GM21737 (cell line): ENCODE measurements at regions not wholly inside any gene's neighbourhood (a gene's known extent, or its start where the extent isn't known, plus 50 kb on each side); places are given as distances from the start of the nearest gene placed in this dataset.

ENCODE experiments used
- ATAC-seq: cut with Tn5 transposase; IDR thresholded peaks from one replicate; pipeline ENCODE4 v1.9.1; 2021; ENCODE audit warnings: mild to moderate bottlenecking, moderate library complexity; ENCODE audit not compliant: unreplicated experiment

DNA sequence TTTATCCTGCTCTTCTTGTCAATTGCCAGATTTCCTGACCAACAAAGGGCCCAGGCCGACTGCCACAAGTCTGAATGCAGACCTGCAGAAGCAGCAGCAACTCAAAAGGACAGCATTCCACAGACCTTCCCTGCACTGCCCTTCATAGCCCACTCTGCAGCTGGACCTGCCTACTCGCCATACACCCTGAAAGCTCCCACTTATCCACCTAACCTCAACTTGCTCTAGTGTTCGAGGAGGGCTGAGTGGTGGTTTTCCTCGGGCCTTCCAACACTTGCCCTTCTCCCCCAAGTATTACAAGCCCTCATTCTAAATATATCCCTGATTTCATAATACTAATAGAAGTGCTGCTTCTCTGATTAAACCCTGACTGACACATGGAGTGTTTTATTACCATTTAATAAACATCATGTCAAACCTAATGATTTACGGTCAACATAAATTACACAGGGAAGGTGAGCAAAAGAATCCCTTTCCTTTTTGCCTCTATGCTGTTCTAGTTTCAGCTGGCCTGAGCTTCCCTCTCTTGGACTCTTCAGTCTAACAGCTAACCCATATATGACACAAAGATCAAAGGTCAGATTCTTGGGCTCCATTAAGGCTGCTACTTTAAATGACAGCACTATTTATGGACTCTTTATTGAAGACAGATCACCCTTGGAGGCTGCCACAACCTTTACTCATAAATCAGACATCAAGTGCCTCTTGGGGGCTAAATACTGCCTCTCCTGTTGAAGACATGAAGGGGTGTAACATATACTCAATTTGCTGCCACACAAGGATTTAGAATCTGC lies 1546.9 kb upstream of the TMEM132C start:
- no peak for ATAC-seq

DNA sequence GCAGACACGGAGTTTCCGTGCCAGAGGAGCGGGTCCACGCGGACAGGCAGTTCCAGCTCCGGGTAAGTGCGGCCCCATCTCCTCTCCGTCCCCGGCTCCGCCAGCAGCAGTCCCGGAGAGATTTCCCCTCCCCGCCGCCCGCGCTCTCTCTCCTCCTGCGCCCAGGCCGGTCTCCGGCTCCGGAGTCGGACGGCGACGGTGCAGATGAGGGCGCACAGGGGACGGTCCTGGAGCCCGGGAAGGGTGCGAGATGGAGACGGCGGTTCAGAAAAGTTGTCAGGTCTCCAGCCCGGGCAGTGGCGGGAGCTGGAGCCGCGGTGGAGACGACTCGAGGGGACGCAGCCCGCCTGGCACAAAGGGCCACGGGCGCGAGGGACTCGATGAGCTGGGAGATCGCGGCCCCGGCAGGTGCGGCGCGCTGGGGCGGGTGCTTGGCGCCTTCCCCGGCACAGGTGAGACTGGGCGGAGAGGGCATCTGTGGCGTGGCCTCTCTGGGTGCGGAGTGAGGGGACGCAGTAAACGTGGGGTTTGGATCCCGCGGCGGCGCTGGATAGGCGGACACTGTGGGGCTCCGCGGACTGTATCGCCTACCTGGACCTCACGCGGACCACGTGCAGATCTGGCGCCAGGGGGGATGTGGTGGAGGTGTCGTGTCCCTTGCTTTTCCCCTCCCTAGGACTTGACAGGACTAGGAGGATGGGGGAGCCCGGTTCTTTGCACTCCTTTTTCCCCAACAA lies 1540.3 kb upstream of the TMEM132C start:
- ATAC-seq, result no peak

DNA sequence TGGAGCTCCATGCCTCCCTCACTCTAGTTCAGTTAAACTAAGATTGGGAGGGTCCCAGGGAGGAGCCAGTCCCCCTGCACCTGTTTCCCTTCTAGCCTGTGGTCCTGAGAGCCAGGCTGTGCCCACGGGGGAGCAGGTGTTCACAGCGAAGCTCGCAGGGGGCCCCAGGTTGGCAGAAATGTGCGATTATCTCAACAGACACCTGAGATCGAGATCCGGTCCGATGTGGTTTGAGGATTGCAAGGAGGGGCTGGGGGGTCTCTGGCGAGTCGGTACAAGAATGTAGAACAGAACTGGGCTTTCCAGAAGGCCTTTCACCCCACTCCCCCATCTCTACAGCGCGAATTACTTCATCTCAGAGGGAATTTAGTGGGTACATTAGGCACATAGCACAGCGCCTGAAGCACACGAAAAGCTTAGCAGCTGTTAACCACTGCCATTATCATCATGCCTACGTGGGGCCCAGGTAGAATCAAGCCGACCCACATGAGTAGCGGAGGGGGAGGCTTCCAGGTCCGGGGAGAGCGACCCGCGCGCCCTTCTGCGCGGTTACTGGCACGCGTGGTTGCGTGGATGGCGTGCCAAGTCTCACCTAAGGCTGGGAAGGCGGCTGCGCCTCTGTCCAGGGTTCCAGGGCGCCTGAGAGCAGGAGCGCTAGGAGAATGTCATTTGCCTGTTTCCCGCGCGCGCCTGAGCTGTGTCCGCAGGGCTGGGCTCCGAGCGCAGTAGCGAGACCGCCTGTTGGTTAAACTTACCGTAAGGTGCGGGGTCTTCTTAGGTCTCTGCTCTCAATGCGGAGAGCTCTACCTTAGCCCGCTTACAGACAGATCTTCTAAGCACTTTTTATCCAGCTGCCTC lies 1539.5 kb upstream of the TMEM132C start:
- ATAC-seq, result no peak

DNA sequence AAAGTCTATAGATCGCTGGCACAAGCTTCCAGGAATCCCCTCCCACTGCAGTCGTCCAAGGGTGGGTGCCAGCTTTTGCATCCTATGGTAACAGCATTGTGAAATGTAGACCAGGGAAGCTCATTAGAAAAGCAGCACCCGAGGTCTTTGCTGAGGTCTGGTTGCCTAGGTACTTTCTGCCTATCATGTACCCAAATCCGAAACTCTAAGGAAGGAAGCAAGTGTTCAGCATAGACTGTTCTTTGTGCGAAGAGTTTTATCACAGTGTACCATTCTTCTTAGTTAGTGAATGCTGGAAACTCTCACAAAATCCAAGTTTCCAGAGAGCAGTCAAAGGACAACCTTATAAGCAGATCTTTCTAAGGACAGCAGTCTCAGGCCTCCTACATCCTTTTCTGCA lies 1532.7 kb upstream of the TMEM132C start:
- no peak for ATAC-seq

DNA sequence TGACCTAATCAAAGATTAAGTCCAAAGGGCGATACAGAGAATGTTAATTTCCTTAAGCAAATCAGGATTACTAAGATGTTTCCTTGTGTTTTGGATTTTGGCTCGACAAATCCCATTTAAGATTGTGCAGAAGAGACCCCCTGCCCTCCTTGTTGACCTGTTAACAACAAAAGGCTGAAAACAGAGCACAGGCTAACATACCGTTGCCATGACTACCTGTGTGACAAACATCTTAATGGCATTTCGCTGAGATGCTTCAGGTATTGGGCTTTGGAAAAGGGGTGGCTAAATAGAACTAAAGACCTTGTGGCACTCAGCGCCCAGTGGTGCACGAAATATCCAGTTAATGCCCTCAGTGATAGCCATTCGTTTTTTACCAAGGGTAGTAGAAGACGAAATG lies 1532.3 kb upstream of the TMEM132C start:
- ATAC-seq, result no peak

DNA sequence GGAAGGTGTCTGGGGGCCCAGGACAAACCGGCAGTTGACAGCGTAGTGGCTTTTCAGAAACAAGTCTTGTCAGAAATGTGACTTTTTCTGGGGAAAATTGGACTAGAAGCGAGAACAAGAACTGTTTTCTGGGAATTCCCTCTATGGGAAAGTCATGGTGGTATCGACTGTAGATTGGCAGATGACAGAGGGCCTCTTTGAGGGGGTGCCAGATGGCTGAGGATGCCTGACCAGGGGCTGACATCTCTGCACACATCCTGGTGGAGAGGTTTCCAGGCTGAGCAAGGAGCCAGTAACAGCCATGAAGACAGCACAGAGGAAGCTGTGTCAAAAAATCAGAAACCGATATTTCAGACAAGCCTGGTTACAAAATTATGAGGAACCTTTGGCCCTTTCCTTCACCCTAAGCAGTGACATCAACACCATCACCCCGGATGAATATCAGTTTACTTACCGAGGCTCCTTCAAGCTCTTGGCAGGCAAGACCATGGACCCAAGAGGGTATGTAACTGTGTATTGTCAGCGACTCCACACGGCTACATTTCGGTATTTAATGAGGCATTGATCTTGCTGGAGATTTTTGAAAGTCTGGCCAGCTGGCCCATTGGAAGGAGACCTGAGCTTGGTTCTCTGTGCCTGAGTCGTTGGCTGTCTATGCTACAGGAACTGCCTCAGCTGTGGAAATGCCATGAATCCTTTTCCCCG lies 1525.3 kb upstream of the TMEM132C start:
- no peak for ATAC-seq

DNA sequence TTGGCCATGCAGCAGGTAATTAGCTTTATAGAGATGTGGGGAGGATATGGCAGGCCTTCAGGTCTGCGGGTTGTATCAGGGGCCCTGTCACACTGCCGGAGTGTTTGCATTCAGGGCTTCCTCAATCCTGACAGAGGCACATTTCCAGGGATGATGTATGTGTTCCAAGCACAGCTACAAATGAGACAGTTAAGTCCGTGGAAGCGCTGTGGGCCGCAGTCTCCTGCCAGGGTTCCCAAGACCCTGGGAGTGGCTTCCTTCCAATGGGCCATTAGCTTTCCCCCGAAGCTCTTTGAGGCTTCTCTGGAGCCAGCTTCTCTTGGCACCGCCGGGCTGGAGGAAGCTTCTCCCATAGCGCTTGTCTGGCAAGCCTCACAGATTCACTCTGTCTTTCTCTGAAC lies 1524.7 kb upstream of the TMEM132C start:
- no peak for ATAC-seq

DNA sequence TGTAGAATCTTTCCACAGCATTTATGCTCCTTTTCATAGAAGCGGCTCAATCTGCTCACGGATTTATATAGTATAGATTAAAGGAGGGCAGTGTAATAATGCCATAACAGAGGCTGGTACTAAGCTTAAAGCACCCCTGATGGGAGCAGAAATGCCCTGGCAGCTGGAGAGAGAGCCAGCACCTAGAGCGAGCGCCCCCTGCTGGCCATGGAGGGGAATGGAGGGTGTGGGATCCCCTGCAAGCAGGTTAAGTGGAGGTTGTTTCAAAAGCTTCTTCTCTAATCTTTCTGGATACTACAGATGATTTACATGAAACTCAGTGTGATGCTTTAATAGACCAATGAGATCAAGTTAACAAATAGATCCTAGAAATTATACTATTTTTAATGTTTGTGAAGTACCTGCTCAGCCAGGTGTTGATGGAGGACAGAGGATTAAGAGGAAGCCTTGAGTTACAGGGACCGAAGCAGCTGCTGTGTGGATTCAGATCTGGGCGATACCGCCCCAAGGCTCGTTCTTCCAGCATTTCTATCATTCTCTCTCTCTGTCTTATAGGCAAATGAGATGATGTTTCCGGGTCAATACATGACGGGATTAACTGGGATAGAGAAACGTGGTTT lies 1519.3 kb upstream of the TMEM132C start:
- ATAC-seq, result no peak

DNA sequence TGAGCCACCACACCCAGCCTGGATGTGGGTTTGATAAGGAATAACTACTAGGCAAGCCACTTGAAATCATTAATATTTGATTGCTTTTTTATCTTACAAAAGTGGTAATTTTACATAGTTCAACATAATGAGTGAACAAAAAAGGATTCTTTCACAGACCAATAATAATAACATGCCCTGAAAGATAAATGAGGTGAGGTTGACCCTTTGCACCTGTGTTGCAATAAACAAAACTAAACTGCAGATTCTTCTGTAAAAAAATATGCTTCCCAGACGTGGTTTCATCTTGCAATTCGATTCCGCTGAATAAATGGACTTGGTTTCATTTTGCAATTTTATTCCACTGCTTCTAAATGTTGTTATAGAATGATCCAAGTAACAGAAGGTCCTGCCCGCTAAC lies 1514.9 kb upstream of the TMEM132C start:
- no peak for ATAC-seq

DNA sequence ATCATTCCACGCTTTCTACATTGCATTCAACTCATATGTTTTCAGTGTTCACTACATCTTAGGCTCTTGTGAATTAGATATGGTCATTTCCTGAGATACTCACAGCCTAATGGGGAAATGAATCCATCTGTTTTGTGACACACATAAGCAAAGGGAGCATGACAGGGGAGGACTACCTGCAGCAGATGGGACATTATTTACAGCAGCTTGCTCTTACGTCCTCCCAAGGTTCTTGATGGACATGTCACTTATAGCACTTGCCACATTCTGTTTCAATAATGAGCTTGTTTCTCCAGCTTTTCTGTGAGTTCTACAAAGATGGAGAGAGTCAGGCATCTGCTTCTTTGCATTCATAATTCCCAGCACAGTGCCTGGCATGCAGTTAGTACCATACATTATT lies 1509.6 kb upstream of the TMEM132C start:
- no peak for ATAC-seq

DNA sequence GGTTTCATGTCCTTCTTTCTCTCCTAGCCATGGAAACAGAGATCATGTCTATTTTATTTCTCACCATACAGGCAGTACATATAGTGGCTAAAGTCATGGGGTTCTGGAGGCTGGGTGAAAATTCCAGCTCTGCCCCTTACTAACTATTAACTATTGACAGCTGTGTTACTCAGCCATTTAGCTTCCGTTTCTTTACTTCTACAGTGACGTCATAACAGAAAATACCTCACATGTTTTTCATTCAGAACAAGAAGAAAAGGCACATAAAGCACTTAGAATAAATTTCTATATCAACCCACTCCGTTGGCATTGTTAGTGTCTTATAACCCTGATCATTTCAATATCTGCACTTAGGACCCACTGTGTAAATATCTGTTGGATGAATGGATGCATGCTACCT lies 1506.9 kb upstream of the TMEM132C start:
- ATAC-seq, result no peak

DNA sequence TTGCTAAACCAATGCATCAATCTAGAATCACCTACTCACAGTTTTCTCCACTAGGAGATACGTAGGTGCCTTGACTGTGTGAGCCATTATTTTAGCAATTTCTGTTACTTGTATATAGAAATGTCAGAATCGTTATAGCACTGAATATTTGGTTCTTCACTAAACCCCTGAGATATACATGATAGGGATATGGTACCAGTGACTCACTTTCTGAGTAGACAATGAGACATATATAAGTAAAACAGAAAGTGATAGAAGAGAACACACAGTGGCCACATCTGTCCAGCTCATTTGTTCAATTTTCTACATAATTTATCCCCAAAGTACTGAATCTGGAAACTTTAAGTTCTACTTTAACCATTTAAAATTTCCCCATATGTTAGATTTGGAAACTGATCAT lies 1505.5 kb upstream of the TMEM132C start:
- ATAC-seq, result no peak

DNA sequence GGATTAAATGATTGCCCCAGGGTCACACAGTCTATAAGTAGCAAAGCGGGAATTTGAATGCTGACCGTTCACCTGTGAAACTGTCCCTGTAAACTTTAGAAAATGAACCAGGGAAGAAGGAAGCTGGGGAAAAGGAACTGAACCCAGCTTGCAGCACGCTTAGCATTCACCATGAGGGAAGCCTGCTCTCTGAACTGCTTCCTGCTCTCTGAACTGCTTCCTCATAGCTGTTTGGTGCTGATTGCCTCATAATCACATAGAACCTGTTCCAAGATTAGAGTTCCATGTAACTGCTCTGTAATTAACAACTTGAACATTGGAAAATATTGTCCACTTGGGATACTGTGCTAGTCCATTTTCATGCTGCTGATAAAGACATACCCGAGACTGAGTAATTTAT lies 1504.8 kb upstream of the TMEM132C start:
- ATAC-seq, result no peak

DNA sequence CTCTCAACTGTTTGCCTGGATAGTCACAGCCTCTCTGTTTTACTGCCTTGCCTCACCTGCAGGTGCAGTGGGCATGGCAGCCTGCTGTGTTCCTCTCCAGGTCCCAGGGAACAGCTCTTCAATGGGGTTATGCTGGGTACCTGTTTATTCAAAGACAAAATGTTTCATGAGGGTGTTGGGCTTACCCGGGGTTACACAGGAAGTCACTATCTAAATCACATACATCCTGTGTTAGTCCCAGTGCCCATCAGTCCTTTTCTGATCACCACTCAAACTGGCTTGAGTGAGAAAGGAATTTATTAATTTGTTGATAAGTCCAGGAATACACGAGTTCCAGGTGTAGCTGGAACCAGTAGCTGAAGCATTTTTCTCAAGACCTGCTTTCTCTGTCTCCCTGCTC lies 1503.6 kb upstream of the TMEM132C start:
- no peak for ATAC-seq

DNA sequence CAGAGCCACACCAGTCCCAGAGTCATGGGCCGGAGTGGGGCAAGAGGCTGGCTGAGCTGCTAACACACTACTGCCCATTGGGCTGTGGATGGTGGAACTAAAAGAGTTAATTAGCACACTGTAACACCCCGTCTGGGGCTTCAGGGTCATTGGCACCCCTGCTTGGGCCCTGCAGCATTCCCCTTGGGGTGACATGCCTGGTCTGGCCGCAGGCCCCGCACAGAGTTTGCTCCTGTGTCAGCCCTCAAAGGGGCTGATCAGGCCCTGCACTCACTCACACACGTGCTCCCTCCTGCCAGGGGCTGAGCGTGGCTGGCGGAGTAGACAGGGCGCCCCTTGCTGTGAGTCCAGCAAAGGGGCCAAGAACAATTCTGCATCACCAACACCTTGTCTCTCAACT lies 1499.6 kb upstream of the TMEM132C start:
- ATAC-seq, result no peak

DNA sequence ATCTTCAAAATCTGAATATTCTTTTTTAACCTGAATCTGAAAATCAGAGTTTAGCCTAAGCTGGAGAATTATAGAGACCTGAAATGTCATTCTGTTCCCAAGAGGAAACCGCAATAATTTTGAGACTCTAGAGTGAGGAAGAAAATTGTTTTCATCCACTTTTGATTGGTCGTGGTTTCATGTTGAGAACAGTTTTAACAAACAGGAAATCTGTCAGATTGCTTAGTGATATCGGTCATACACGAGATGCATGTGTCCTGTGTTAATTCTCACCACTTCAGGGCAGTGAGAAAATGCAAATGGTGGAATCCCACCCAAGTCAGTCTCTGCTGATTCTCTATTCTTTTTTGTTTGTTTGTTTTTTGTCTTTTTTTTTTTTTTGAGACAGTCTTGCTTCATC lies 1498.5 kb upstream of the TMEM132C start:
- ATAC-seq, result no peak

DNA sequence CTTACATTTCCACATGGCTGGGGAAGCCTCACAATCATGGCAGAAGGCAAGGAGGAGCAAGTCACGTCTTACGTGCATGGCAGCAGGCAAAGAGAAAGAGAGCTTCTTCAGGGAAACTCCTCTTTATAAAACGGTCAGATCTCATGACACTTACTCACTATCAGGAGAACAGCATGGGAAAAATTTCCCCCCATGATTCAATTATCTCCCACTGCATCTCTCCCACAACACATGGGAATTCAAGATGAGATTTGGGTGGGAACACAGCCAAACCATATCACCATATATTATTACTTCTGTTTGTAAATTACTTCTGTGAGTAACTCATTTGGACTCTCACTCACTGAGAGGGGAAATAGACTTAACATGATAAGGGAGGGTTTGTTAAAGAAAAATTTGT lies 1496.8 kb upstream of the TMEM132C start:
- no peak for ATAC-seq

DNA sequence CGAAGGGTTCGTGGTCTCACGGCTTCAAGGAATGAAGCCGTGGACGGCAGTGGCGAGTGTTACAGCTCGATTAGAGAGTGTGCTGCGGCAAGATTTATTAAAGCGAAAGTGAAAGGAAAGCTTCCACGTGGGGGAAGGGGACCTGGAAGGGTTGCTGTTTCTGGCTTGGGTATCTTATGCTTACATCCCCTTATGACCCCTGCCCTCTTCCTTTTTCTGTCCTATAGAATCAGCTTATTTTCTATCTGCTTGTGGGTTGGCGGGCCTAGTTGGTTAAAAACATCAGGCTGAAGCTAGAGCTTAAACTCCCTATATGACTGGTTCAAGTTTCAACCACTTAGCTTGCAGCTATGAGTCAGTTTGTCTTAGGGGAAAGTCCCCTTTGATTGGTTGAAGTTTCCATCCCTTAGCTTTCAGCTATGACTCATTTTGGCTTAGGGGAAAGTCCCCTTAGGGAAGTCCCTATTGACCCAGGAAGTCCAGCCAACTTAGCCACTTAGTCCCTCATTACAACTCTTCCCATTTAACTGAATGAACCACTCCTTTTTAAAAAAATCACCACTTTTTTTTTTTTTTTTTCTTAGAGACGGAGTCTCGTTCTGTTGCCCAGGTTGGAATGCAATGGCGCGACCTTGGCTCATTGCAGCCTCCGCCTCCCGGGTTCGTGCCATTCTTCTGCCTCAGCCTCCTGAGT lies 1494.7 kb upstream of the TMEM132C start:
- peak; percentile 85 for ATAC-seq

DNA sequence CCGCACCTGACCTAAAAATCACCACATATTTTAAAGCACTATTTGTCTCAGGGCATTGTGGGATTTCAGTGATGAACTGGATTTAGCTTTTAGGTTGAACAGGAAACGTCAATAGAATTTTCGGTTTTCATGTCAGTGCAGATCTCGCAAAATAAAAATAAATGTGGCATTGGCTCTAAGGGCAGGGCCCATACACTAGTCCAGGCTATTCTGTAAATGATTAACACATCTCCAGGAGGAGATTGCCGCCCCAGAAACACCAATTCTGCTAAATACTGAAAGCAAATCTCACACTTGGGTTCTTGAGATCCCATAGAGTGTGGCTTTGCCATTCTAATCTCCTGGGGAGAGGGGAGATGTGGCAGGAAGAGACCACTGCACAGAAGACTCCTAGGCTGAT lies 1494.0 kb upstream of the TMEM132C start:
- no peak for ATAC-seq

DNA sequence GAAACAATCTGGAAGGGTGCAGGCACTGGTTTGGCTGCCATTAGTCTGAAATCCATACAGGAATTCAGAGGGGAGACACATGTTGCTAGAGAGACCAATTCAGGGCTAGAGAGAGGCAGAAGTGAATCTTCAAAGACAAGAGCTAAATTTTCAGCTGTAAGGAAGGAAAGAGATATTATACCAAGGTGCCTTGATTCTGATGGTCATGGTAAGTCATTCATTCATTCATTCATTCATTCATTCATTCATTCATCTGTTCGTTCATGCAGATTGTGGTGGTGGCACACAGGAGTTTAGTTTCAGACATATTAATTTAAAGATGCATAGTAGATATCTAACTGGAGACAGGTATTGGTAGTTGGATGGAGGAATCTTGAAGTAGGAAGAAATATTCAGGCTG lies 1493.5 kb upstream of the TMEM132C start:
- no peak for ATAC-seq
